GM12865 (cell line): ENCODE measurements at regions not wholly inside any gene's neighbourhood (a gene's known extent, or its start where the extent isn't known, plus 50 kb on each side); places are given as distances from the start of the nearest gene placed in this dataset.
A peak's percentile ranks its signal among the peaks of the same experiment; 100 is the strongest.

Experiments
- DNase-seq: peaks from one replicate; pipeline ENCODE4 v3.0.0; 2010; ENCODE audit warnings: low read depth
- H3K4me3 ChIP-seq: 2 replicates; pipeline ENCODE4 v1.5.1; 2011; ENCODE audit warnings: mild to moderate bottlenecking, low read depth, low read length, control low read depth
- CTCF ChIP-seq: IDR thresholded peaks from 2 replicates; pipeline ENCODE4 v1.5.1; 2011; ENCODE audit warnings: low read length, control low read depth, low read depth, inconsistent platforms; ENCODE audit not compliant: insufficient read depth; ENCODE audit errors: missing control alignments

GRCh38 chr4:24235618-24236017 lies 345.8 kb upstream of the PPARGC1A start:
- no peak for TF ChIP-seq CTCF
- DNase-seq: no peak
- H3K4me3 ChIP-seq: no peak overlapping the region

- no peak overlapping the region for H3K4me3 ChIP-seq
- DNase-seq: no peak
- no peak for TF ChIP-seq CTCF
These were observed 344.5 kb upstream of the PPARGC1A start for GRCh38 chr4:24234288-24234848.

- TF ChIP-seq CTCF: no peak
- no peak for DNase-seq
- H3K4me3 ChIP-seq: no peak overlapping the region
These were observed 341.1 kb upstream of the PPARGC1A start for GRCh38 chr4:24230955-24231354.

- no peak for DNase-seq
- no peak overlapping the region for H3K4me3 ChIP-seq
- TF ChIP-seq CTCF: no peak
These were observed 340.1 kb upstream of the PPARGC1A start for GRCh38 chr4:24229978-24230377.

- H3K4me3 ChIP-seq: no peak overlapping the region
- no peak for TF ChIP-seq CTCF
- DNase-seq: no peak
These were observed 338.8 kb upstream of the PPARGC1A start for GRCh38 chr4:24228692-24229091.

- no peak overlapping the region for H3K4me3 ChIP-seq
- peak; percentile 3 for DNase-seq
- TF ChIP-seq CTCF: no peak
These were observed 336.8 kb upstream of the PPARGC1A start for GRCh38 chr4:24226667-24227066.

- no peak overlapping the region for H3K4me3 ChIP-seq
- no peak for TF ChIP-seq CTCF
- DNase-seq: no peak
These were observed 336.2 kb upstream of the PPARGC1A start for GRCh38 chr4:24226023-24226422.
